Ureter (tissue), 1 donor: ENCODE measurements at regions not wholly inside any gene's neighbourhood (a gene's known extent, or its start where the extent isn't known, plus 50 kb on each side); places are given as distances from the start of the nearest gene placed in this dataset.

Experiments
- DNase-seq: peaks from one replicate; pipeline ENCODE4 v3.0.0-alpha.2; 2020; ENCODE audit warnings: low spot score
- donor health status: DM: yes; HTN: yes; CAD: no.

DNA sequence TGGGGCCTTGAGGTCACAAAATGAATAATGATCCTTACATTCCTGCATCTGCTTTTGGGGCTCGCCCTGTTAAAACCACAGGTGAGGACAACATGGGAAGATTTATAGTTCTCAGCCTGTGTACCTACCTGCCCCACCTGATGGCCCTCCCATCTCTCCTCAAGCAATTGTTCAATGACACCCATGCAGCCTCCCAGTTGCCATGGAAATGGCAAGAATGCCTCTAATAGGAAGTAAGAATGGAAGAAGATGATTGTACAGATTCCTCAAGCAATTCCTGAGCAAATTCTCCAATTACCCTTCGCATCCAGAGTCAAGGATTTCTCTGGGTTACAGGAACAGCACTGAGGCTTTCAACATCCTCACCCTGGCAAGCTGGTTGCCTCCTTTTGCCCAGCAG lies 78.6 kb upstream of the CCL2 start:
- DNase-seq, result no peak

DNA sequence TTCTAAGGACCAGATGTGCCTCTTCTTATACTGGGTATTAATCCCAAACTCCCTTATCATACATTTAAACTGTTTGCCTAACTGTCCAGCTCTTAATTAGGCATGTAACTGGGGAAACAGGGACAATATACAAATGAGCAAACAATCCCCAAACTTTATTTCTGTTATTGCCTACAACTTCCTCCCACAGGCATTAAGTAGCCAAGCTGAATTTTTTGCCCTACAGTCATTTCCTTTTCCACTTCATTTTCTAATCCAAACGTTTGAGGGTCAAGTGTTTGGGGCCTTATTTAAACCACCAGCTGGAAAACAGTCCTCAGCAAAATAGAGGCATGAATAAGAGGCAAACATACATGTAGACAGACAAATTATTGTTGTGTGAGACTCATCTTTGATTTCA lies 77.4 kb upstream of the CCL2 start:
- DNase-seq, result no peak

DNA sequence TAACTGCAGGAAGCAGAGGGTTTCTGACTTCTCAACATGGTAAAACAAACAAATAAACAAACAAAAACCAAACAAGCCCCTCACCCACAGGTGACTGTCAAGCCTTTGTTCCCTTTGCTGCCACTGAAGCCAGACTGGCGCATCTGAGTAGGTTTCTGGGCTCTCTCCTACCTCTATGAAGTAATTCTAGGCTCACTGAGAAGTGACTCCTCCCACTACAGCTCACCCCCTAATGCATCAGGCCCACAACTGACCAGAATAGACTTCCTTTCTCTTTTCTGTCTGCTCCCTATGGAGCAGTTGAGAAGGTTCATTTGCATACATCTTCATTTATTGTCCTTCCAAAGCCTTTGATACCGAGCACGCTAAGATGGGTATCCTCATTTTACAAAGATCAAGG lies 77.0 kb upstream of the CCL2 start:
- no peak for DNase-seq

DNA sequence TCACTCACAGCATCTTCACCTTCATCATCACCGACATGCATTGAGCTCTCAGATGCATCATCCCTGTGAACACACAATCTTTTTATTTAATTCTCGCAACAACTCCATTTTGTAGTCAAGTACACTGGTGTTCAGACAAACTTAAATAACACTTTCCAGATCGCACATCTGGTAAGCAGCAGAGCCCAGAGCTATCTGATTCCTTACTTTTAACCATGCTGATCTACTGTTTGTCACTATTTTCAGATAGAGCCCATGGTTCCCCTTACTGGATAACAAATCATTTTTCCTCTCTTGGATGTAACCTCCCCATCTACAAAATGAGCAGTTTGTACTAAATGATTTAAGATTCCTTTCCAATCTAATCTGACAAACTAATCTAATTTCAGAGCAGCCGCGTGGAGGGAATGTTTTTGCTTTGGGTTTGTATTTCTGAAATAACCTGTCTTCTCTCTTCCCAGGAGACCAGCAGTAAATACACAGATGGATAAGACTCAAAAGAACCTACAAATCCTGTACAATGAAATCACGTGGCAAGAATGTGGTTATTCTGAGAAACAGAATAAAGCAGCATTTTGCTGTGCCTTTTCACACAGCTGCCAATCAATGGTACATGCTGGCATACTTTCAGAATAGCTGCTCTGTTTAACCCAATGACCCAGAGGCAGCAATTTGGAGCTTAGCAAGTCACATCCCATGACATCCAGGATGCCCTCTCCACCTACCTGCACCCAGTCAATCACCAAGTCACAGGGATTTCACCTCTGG lies 72.9 kb upstream of the CCL2 start:
- no peak for DNase-seq

DNA sequence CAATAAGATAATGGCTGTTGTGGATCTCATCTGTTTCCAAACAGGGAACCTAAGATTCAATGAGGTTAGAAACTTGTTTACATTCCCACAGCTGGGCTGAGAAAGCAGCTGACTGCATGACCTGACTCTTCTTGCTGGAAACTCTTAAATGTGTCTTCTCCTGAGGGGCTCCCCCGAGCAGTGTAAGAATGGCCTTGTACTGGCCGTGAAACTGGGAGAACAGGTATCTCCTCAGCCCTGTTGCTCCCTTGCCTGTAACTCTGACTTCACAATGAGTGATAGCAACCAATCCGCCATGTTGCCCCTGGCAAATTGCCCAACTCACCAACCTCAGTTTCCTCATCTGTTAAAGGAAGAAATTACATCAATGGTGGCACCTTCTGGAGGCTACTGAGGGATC lies 59.1 kb upstream of the CCL2 start:
- no peak for DNase-seq

DNA sequence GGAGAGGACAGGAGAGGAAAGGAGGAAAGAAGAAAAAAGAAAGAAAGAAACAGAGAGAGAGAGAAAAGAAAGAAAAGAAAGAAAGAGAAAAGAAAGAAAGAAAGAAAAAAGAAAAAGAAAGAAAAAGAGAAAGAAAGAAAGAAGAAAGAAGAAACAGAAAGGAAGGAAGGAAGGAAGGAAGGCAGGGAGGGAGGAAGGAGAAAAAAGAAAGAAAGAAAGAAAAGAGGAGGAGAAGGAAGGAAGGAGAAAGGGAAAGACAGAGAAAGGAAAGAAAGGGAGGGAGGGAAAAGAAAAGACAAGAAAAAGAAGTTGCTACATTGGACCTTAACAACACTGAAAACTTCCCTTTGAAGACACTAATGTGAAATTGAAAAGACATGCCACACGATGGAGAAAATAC lies 56.6 kb upstream of the CCL2 start:
- DNase-seq, result no peak

DNA sequence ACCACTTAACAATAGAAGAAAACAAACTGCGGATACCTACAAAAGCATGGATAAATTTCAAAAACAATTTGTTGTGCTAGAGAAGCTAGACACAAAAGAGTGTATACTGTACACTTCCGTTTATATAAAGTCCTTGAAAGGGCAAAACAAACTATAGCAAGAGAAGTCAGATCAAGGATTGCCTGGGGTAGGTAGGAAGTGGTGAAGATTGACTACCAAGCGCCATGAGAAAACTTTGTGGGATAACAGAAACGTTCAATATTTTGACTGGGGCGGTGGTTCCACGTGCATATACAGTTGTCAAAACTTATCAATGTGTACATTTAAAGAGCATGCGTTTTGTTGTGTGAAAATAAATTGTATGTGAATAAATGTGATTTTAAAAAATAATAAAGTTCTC lies 55.6 kb upstream of the CCL2 start:
- DNase-seq, result no peak

DNA sequence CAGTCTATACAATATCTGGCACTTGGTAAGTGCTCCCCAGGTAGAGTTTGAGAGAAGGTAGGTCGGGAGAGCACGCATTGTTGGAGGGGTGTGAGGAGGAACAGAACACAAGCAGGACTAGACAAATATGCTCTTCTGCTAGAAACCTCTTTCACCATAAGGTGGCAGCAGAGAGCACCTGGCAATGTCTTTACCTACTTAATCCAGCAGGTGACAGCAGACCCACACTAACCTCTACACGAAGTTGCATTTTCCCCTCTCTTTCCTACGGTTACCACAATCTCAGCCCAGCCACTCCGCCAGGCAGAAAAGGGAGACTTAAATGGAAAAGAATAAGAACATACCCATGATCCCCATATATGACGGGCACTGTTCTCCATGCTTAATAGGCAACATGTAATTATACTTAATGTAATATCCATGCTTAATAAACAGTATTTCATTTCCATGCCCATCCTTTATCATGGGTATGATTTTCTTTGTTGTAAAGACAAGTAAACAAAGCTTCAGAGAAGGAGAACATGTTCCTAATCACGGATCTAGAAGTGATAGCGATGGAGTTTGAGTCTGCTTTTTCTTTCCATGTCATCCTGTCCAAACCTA lies 55.1 kb upstream of the CCL2 start:
- DNase-seq, result peak; percentile 89

DNA sequence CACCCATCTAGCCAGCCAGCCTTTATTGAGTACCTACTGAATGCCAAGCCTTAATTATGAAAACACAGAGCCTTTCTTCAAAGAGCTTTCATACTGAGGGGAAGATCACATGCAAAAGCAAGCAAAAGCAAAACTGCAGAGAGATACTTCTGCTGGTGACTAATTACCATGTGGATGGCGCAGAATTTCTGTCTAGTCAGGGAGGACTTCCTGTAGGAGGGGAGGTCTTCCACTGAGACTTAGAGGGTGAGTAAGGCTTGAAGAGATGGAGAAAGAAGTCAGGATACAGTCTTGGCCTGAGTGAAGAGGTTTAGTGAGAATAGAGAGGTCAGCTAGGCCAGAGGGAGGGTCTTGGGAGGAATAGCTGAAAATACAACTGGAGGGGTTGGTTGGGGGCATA lies 53.9 kb upstream of the CCL2 start:
- no peak for DNase-seq

DNA sequence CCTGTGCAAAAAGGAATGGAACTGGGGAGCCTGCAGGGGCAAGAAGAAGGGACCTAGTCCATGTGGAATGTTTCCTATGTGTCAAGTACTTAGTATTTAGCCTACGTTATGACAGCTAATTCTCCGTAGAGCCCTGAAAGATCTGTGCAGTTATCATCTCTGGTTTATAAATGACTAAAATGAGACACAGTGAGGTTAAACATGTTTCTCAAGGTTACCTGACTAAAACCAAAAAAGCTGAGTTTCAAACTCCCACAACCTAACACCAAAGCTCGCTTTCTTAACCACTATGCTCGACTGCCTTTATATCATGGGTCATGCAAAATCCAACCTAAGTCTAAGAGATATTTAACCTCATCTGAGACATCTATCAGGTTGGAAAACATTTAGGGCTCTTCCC lies 53.3 kb upstream of the CCL2 start:
- no peak for DNase-seq

DNA sequence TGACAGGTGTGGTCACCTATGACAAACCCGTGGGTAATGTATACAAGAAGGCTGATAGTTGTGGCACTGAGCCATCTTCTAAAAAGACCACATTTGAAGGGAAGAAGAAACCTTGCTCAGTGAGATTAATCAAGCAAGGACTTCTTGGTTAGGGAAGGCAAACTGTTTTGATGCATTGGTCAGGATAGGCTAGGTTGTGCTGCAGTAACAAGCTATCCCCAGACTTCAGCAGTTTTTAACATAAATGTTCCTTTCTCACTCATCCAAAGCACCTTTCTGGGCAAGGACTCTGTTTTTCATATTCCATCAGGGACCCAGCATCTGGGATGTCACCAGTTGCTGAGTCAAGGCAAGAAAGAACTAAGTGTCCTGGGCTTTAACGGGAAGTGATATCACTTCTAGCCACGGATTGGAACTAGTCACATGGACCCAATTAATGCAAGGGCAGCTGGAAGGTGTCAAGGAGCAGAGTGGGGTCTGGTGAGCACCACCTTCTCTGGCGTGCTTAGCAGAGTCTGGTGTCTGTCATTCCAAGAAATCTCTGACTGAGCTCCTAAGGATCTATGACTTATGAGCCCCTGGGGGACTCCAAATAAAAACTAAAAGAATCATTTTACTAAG lies 52.0 kb upstream of the CCL2 start:
- no peak for DNase-seq

DNA sequence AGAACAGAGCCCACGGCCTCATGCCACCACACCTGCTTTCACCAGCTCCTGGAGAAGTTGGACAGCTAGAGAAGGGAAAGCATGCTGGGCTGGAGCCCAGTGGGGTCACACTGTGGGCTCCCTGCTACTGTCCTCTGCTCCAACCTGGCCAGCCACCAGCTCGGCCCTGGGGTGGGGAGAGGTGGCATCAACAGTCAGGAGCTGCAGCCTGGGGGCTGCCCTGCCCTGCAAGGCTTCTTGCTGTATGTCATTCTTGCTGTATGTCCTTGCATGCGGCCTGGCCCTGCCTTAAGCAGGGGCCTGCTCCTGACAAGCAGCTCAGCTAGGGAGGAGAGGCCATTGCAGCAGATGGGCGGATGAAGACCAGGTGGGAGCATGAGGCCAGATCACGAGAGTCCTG lies 50.7 kb upstream of the CCL2 start:
- DNase-seq, result no peak
